IMR-90 (cell line): ENCODE measurements at regions not wholly inside any gene's neighbourhood (a gene's known extent, or its start where the extent isn't known, plus 50 kb on each side); places are given as distances from the start of the nearest gene placed in this dataset.

Source experiments
- ATAC-seq: fragments of 200-7000 bp; cut with Tn5 transposase; 2 replicates; pipeline ENCODE4 v1.9.1; 2020; ENCODE audit warnings: low read depth, mild to moderate bottlenecking, moderate library complexity
- BruUV-seq: library from RNA; stranded (reverse); fragments of 400-500 nt; replicated peaks from 2 replicates; lab custom pipeline; 2021; lab: Mats Ljungman, UMichigan
- CTCF ChIA-PET: fragments of 300-600 bp; formaldehyde crosslinking; extraction: SDS; loops from one replicate; lab custom pipeline; 2021; ENCODE audit warnings: antibody characterized with exemption; lab: Yijun Ruan, JAX
- POLR2A ChIA-PET: fragments of 300-600 bp; sonication (Branson Sonifier 250); formaldehyde crosslinking; loops from one replicate; lab custom pipeline; 2022; ENCODE audit warnings: antibody characterized with exemption; ENCODE audit not compliant: unreplicated experiment; lab: Charles Lee
- DNase-seq: peaks from one replicate; pipeline ENCODE4 v3.0.0; 2013
- H2AFZ ChIP-seq: replicated peaks from 2 replicates; pipeline ENCODE3; 2013; ENCODE audit warnings: low read length, mild to moderate bottlenecking; ENCODE audit not compliant: poor library complexity
- H2AK5ac ChIP-seq: 2 replicates; pipeline ENCODE4 v1.6.1; 2013; ENCODE audit warnings: low read depth, low read length, inconsistent platforms
- H2AK9ac ChIP-seq: replicated peaks from 2 replicates; pipeline ENCODE3; 2013; ENCODE audit warnings: mild to moderate bottlenecking, low read depth, low read length, moderate library complexity; ENCODE audit not compliant: poor library complexity
- H2BK120ac ChIP-seq: 2 replicates; pipeline ENCODE4 v1.6.1; 2013; ENCODE audit warnings: low read depth, low read length, inconsistent platforms
- H2BK15ac ChIP-seq: 3 replicates; pipeline ENCODE4 v1.6.1; 2013; ENCODE audit warnings: low read depth, low read length, inconsistent platforms
- H2BK20ac ChIP-seq: 2 replicates; pipeline ENCODE4 v1.6.1; 2013; ENCODE audit warnings: low read depth, mild to moderate bottlenecking, inconsistent platforms, low read length, moderate library complexity
- H2BK5ac ChIP-seq: 2 replicates; pipeline ENCODE4 v1.6.1; 2013; ENCODE audit warnings: mild to moderate bottlenecking, low read depth, low read length, inconsistent platforms; ENCODE audit not compliant: poor library complexity, severe bottlenecking
- H3K14ac ChIP-seq: replicated peaks from 2 replicates; pipeline ENCODE4 v1.6.1; 2013; ENCODE audit warnings: low read depth, low read length, inconsistent platforms
- H3K18ac ChIP-seq: 2 replicates; pipeline ENCODE4 v1.6.1; 2013; ENCODE audit warnings: low read depth, low read length, control low read depth
- H3K23ac ChIP-seq: 2 replicates; pipeline ENCODE4 v1.6.1; 2013; ENCODE audit warnings: low read depth, low read length, inconsistent platforms
- H3K27ac ChIP-seq: 2 replicates; pipeline ENCODE4 v1.5.1; 2013; ENCODE audit warnings: mild to moderate bottlenecking, control low read depth, low read length; ENCODE audit not compliant: insufficient read depth
- H3K27me3 ChIP-seq: 2 replicates; pipeline ENCODE4 v1.6.1; 2013; ENCODE audit warnings: low read length; ENCODE audit not compliant: control insufficient read depth, insufficient read depth
- H3K36me3 ChIP-seq: 2 replicates; pipeline ENCODE4 v1.6.1; 2013; ENCODE audit warnings: low read length, mixed read lengths; ENCODE audit not compliant: control insufficient read depth, insufficient read depth
- H3K4ac ChIP-seq: 2 replicates; pipeline ENCODE4 v1.6.1; 2013; ENCODE audit warnings: low read depth, low read length, inconsistent platforms
- H3K4me1 ChIP-seq: 2 replicates; pipeline ENCODE4 v1.6.1; 2013; ENCODE audit warnings: low read length, mixed read lengths; ENCODE audit not compliant: control insufficient read depth, insufficient read depth
- H3K4me2 ChIP-seq: 2 replicates; pipeline ENCODE4 v1.6.1; 2013; ENCODE audit warnings: low read depth, mild to moderate bottlenecking, control low read depth, low read length, moderate library complexity
- H3K4me3 ChIP-seq: 2 replicates; pipeline ENCODE4 v1.5.1; 2013; ENCODE audit warnings: low read depth, mild to moderate bottlenecking, control low read depth, low read length, moderate library complexity; ENCODE audit not compliant: insufficient read depth
- H3K56ac ChIP-seq: 2 replicates; pipeline ENCODE4 v1.6.1; 2013; ENCODE audit warnings: low read length, inconsistent platforms; ENCODE audit not compliant: insufficient read depth; ENCODE audit errors: extremely low read depth
- H3K79me1 ChIP-seq, 2 experiments: 2 replicates each; pipeline ENCODE4 v1.6.1; 2013; ENCODE audit warnings: low read length in 2 of 2, inconsistent platforms in 1 of 2, low read depth in 1 of 2
- H3K9ac ChIP-seq: 2 replicates; pipeline ENCODE4 v1.6.1; 2013; ENCODE audit warnings: low read depth, low read length, control low read depth
- H3K9me1 ChIP-seq: 2 replicates; pipeline ENCODE4 v1.6.1; 2013; ENCODE audit warnings: low read length, inconsistent platforms; ENCODE audit not compliant: insufficient read depth
- H3K9me3 ChIP-seq: 2 replicates; pipeline ENCODE4 v1.6.1; 2013; ENCODE audit warnings: low read length; ENCODE audit not compliant: control insufficient read depth, insufficient read depth
- H4K20me1 ChIP-seq: 2 replicates; pipeline ENCODE4 v1.6.1; 2013; ENCODE audit warnings: low read length, inconsistent platforms; ENCODE audit not compliant: insufficient read depth
- H4K5ac ChIP-seq: 2 replicates; pipeline ENCODE4 v1.6.1; 2013; ENCODE audit warnings: mild to moderate bottlenecking, low read depth, low read length, control low read depth
- H4K8ac ChIP-seq, 2 experiments: 2 replicates each; pipeline ENCODE4 v1.6.1; 2013; ENCODE audit warnings: low read depth in 2 of 2, low read length in 2 of 2, control low read depth in 1 of 2, inconsistent platforms in 1 of 2
- H4K91ac ChIP-seq: 2 replicates; pipeline ENCODE4 v1.6.1; 2013; ENCODE audit warnings: low read depth, low read length, inconsistent platforms; ENCODE audit not compliant: insufficient read depth
- CEBPB ChIP-seq: IDR thresholded peaks from 2 replicates; pipeline ENCODE4 v1.6.1; 2012; ENCODE audit warnings: low read depth, low read length, improper control_type of control experiment
- POLR2A ChIP-seq: IDR thresholded peaks from 2 replicates; pipeline ENCODE4 v1.6.1; 2012; ENCODE audit warnings: mild to moderate bottlenecking, low read depth, low read length
- RFX5 ChIP-seq: IDR thresholded peaks from 2 replicates; pipeline ENCODE4 v1.8.0; 2012; ENCODE audit warnings: low read depth, mild to moderate bottlenecking, low read length, moderate library complexity
- WGBS, 2 experiments: methylation state at CpG; one replicate each; pipeline versions ENCODE4 v1.1.5 to v1.1.7; 2013; ENCODE audit warnings: missing lambda C conversion rate in 2 of 2; ENCODE audit not compliant: insufficient read length in 1 of 2; ENCODE audit errors: extremely low coverage in 2 of 2; 5-methylcytosine and 5-hydroxymethylcytosine counted together
- dilution Hi-C: fragments of 300-500 bp; cut with HindIII; formaldehyde crosslinking; loops from one replicate; pipeline ENCODE4 v1.14.3; 2018; ENCODE audit warnings: low sequenced_read_pairs; ENCODE audit not compliant: unreplicated experiment
- in situ Hi-C: fragments of 300-500 bp; cut with MboI; formaldehyde crosslinking; loops from 3 replicates; pipeline ENCODE4 v1.14.3; 2019; ENCODE audit warnings: low sequenced_read_pairs, inconsistent platforms, mixed read lengths
- intact Hi-C: fragments of 100-400 bp; cut with micrococcal nuclease; formaldehyde crosslinking; loops from 2 replicates; pipeline ENCODE4 v1.10.0; 2022

- H4K8ac ChIP-seq: no peak overlapping the region
- no peak overlapping the region for H3K18ac ChIP-seq
- H3K36me3 ChIP-seq: no peaks in the 10 kb centered on the region
- no peak overlapping the region for H4K5ac ChIP-seq
- no peak overlapping the region for H2BK5ac ChIP-seq
- no peak overlapping the region for H3K4me2 ChIP-seq
- no peaks in the 10 kb centered on the region; the same call in 1 of the 2 replicates for H3K27me3 ChIP-seq
- no peak overlapping the region for H2AK9ac ChIP-seq
- TF ChIP-seq RFX5: no peak
- no peak for TF ChIP-seq POLR2A
- TF ChIP-seq CEBPB: peak; percentile 60
- in situ Hi-C loops: no loop called here
- H3K9me3 ChIP-seq: peaks cover 8% of the 10 kb centered on the region
- H3K4me1 ChIP-seq: peaks cover 6% of the 10 kb centered on the region
- H3K14ac ChIP-seq: no peak overlapping the region
- H2AFZ ChIP-seq: no peak overlapping the region
- H2AK5ac ChIP-seq: no peak overlapping the region
- 100% methylated on average over 1 of the region's 4 CpGs; no CpG with 5 or more reads in 1 of the 2 experiments for WGBS, 2 experiments
- DNase-seq (no peak), ATAC-seq (no peak)
- dilution Hi-C loops: no loop called here
- no TSS peak for BruUV-seq
- H3K79me1 ChIP-seq: no peaks in the 10 kb centered on the region
- ChIA-PET CTCF (no interaction called here), POLR2A (no interaction called here)
- H3K23ac ChIP-seq: no peak overlapping the region
- no peak overlapping the region for H4K91ac ChIP-seq
- H2BK20ac ChIP-seq: no peak overlapping the region
- H3K9ac ChIP-seq: no peak overlapping the region
- no peak overlapping the region for H2BK120ac ChIP-seq
- no peak overlapping the region for H3K56ac ChIP-seq
- no peak overlapping the region for H3K4ac ChIP-seq
- intact Hi-C loops: no loop called here
- H4K20me1 ChIP-seq: no peaks in the 10 kb centered on the region
- no peak overlapping the region for H3K27ac ChIP-seq
- no peak overlapping the region for H3K4me3 ChIP-seq
- no peak overlapping the region for H2BK15ac ChIP-seq
- H3K9me1 ChIP-seq: peaks cover 2% of the 10 kb centered on the region
These were observed 120.8 kb downstream of the ENC1 start for GRCh38 chr5:74519679-74520078.
